ENCODE measurements at regions not wholly inside any gene's neighbourhood (a gene's known extent, or its start where the extent isn't known, plus 50 kb on each side); places are given as distances from the start of the nearest gene placed in this dataset.

- no peak for DNase-seq
These were observed 268.9 kb upstream of the HSFY2 start for GRCh38 chrY:19042306-19042958.

GRCh38 chrY:19026631-19027030 is 253.1 kb upstream of the HSFY2 start:
- no peak for DNase-seq

- DNase-seq, result no peak
These were observed 250.4 kb upstream of the HSFY2 start for GRCh38 chrY:19023934-19024333.

DNA sequence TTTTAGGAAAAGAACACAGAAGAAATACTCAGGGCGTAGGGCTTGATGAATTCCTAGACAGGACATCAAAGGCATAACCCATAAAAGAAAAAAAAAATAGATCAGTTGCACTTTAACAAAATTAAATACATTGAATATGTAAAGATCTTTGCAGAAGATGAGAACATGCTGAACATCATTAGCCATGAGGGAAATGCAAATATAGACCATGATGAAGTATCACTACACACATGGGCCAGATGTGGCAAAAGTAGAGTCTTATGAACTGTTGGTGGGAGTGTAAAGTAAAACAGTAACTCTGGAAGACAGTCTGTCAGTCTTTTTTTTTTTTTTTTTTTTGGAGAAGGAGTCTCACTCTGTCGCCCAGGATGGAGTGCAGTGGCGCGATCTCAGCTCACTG is 246.7 kb upstream of the HSFY2 start:
- DNase-seq, result no peak

GRCh38 chrY:19016990-19017389 is 243.5 kb upstream of the HSFY2 start:
- no peak for DNase-seq

- peak; percentile 2 for DNase-seq
These were observed 242.3 kb upstream of the HSFY2 start for GRCh38 chrY:19015854-19016253.

- no peak for DNase-seq
These were observed 241.7 kb upstream of the HSFY2 start for GRCh38 chrY:19015213-19015612.

DNA sequence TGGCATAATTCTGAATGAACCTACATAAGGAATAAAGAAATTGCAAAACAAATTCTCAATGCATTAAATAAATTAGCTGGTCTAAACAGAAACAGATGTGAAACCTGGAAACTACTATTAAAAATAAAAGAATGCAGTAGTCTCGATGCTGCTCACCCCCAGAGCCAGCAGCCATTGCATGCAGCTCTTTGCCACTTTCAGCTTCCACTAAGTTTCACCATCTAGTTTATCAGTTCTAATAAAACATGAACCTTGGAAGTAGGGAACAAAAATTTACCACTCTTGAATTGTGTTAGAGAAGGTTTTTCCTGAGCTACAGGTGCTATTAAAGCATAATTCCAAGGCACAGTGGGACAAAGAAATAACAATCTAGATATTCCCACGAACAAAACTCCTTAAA is 239.4 kb upstream of the HSFY2 start:
- no peak for DNase-seq

DNA sequence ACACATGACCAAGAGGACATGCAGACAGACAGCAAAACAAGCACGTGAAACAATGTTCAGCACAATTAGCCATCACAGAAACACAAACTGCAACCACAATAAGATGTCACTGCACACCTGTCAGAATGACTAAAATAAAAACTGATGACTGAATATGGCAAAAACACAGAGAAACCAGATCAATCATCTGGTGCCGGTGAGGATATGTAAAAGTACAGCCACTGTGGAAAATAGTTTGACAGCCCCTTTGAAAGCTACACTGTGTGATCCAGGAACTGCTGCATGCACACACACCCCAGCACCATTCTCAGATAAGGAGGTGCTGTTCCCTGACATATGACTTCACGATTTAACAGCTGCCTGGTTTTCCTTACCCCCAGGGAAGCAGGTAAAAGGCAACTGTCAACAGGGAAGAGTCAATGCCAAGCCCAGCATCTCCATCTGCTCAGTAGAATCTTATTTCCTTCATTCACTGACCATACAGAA is 238.1 kb upstream of the HSFY2 start:
- no peak for DNase-seq

GRCh38 chrY:19006234-19006633 is 232.7 kb upstream of the HSFY2 start:
- DNase-seq, result no peak

- DNase-seq, result no peak
These were observed 232.0 kb upstream of the HSFY2 start for GRCh38 chrY:19005579-19005978.

DNA sequence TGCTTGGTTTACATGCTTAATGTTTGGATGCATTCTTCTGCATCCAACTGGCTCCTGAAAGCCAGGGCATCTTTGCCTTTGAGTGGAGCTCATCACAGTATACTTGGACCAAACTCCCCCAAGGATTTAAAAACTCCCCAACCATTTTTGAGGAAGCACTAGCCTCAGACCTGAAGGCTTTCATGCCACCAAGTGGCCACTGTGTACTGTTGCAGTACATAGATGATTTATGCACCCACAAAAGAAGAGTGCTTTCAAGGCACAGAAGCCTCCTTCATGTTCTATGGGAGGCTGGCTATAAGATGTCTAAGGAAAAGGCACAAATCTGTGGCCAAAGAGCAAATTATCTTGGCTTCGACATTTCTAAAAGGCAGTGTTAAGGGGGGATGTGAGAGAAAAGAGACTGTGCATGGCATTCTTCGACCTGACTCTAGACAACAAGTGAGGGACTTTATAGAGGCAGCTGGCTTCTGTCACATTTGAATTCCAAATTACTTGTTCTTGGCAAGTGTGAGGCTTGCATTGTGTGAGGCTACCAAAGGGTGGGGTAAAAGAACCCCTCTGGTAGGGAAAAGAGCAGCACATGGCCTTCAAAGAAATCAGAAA is 224.2 kb upstream of the HSFY2 start:
- peak; percentile 1 for DNase-seq

- no peak for DNase-seq
These were observed 219.9 kb upstream of the HSFY2 start for GRCh38 chrY:18993480-18993879.

- peak; percentile 0 for DNase-seq
These were observed 219.1 kb upstream of the HSFY2 start for GRCh38 chrY:18992684-18993083.

DNA sequence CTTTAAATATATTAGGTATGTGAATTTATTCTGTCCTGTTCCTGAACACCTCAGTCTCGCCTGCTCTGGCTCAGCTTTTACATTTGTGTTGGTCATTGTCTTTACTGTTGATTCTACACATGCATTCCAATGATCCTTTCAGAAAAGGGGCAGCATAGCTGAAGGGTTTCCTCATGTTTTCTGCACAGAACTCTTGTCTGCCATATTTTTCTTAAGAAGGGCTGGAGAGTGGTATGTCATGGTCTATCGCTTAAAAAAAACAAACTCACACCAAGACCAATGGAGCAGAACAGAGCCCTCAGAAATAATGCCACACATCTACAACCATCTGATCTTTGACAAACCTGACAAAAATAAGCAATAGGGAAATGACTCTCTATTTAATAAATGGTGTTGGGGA is 215.8 kb upstream of the HSFY2 start:
- no peak for DNase-seq

DNA sequence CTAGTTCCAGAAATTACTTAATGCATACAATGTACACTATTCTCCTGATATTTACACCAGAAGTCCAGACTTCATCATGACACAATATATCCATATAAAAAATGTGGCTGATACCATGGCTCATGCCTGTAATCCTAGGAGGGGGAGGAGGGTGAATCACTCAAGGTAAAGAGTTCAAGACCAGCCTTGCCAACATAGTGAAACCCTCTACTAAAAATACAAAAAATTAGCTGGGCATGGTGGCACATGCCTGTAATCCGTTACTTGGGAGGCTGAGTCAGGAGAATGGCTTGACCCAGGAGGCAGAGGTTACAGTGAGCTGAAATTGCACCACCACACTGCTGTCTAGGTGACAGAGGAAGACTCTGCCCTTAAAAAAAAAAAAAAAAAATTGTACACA is 192.5 kb upstream of the HSFY2 start:
- DNase-seq, result no peak

GRCh38 chrY:18958846-18959245 is 185.3 kb upstream of the HSFY2 start:
- no peak for DNase-seq

DNA sequence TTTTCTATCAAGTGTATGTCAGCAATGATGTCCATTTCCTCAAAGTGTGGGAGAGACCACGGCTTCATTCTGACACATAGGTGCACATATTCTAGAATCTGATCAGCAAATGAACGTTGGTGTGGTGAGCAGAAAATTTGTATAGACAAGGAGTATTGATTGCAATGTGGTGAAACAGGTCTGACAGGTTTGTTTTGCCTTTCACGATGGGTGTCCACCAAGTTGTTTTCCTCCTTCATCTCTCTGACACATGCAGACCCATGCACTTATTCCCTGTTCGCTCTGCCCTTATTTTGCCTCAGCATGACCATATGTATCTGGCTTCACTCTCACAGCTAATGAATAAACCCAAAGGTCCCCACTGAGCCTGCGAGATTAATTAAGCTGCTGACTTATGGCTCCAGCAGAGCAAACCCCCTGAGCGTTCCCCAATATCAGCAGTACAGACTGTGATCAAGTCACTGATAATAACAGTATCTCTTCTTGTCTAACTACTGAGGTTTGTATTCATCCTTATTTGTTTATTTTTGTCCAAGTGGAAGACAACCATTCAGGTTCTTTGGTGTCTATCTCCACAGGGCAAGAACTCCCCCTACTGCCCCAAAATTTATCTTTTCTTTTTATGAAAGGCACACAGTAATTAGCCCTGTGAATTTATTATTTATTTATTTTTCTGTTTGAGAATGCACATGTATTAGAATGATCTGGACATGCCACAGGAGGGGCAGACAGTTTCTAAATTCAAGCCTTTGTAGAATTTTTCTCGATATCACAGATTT is 178.3 kb upstream of the HSFY2 start:
- no peak for DNase-seq

- no peak for DNase-seq
These were observed 177.5 kb upstream of the HSFY2 start for GRCh38 chrY:18951019-18951418.

DNA sequence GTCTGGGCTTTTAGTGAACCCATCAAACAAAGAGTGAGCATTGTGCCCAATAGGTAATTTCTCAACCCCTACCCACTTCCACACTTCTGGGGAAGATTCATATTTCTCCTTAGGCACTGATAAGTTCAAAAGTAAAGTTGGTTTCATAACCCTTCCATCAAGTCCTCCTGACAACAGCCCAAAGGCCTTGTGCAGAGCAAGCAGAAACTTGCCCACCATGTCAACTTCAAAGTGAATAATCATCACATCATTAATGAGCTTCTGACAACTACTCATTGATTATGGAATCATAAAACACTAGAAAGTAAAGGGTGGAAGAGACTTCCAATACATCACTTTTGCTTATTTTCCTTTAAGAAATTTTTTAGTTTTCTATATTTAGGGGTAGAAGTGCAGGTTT is 163.3 kb upstream of the HSFY2 start:
- no peak for DNase-seq

GRCh38 chrY:18919256-18919655 is 145.7 kb upstream of the HSFY2 start:
- DNase-seq, result no peak

- no peak for DNase-seq
These were observed 139.3 kb upstream of the HSFY2 start for GRCh38 chrY:18912846-18913245.

GRCh38 chrY:18909846-18910245 is 136.3 kb upstream of the HSFY2 start:
- peak; percentile 66 for DNase-seq

GRCh38 chrY:18906198-18906597 is 132.7 kb upstream of the HSFY2 start:
- DNase-seq, result peak; percentile 55

Measured in EL (cell line).